GM23338 (cell line): ENCODE measurements at regions not wholly inside any gene's neighbourhood (a gene's known extent, or its start where the extent isn't known, plus 50 kb on each side); places are given as distances from the start of the nearest gene placed in this dataset.

Experiments
- CREB1 ChIP-seq: fragments of 250-450 bp; sonication (Bioruptor Pico); IDR thresholded peaks from 2 replicates; pipeline ENCODE4 v1.5.0; 2020; ENCODE audit warnings: low read depth, mild to moderate bottlenecking, moderate library complexity
- CTCF ChIP-seq, 2 experiments: fragments of 200-600 bp in 1 of 2; sonication (generic) in 1 of 2; conservative IDR thresholded peaks; 2 replicates each; pipeline versions ENCODE4 v1.5.1 to v1.6.1; 2016 to 2017; ENCODE audit warnings: antibody characterized with exemption in 2 of 2, low read depth in 2 of 2, mild to moderate bottlenecking in 2 of 2, moderate library complexity in 1 of 2
- EZH2 ChIP-seq: fragments of 200-600 bp; sonication (generic); IDR thresholded peaks from one replicate; pipeline ENCODE4 v1.8.0; 2017; ENCODE audit warnings: antibody characterized with exemption, mild to moderate bottlenecking, low read depth; ENCODE audit not compliant: unreplicated experiment
- EZH2phosphoT487 ChIP-seq: fragments of 200-600 bp; sonication (generic); IDR thresholded peaks from one replicate; pipeline ENCODE4 v1.8.1; 2018; ENCODE audit warnings: antibody characterized with exemption; ENCODE audit not compliant: unreplicated experiment
- POLR2AphosphoS5 ChIP-seq: IDR thresholded peaks from 2 replicates; pipeline ENCODE4 v1.6.1; 2016; ENCODE audit warnings: antibody characterized with exemption, low read depth
- STAT1 ChIP-seq: IDR thresholded peaks from one replicate; pipeline ENCODE4 v1.6.1; 2016; ENCODE audit warnings: antibody characterized with exemption; ENCODE audit not compliant: unreplicated experiment

GRCh38 chrX:41973208-41973607 lies 49.9 kb upstream of the CASK start:
- no peak for TF ChIP-seq EZH2
- TF ChIP-seq CTCF (conservative IDR thresholded peaks at IDR 0.05; ENCODE audit: low read depth in 2 of 2): no peak
- TF ChIP-seq POLR2AphosphoS5: no peak
- TF ChIP-seq CREB1: no peak
- TF ChIP-seq EZH2phosphoT487: no peak
- TF ChIP-seq STAT1: no peak
